K562 (cell line): ENCODE measurements at regions not wholly inside any gene's neighbourhood (a gene's known extent, or its start where the extent isn't known, plus 50 kb on each side); places are given as distances from the start of the nearest gene placed in this dataset.

Experiments used
- ATAC-seq: fragments of 200-7000 bp; cut with Tn5 transposase; 3 replicates; pipeline ENCODE4 v1.9.1; 2020; ENCODE audit warnings: moderate library complexity
- BruUV-seq: library from RNA; stranded (reverse); fragments of 400-500 nt; replicated peaks from 2 replicates; lab custom pipeline; 2021; lab: Mats Ljungman, UMichigan
- CTCF ChIA-PET: fragments of 300-600 bp; formaldehyde crosslinking; extraction: SDS; loops from one replicate; lab custom pipeline; 2021; ENCODE audit warnings: low intra/inter-chr PET ratio; lab: Yijun Ruan, JAX
- POLR2A ChIA-PET: fragments of 300-600, 350-650 bp; sonication (Branson Sonifier 250); formaldehyde crosslinking; extraction: SDS; loops from one replicate; lab custom pipeline; 2021; ENCODE audit warnings: antibody characterized with exemption, inconsistent platforms; lab: Yijun Ruan, JAX
- DNase-seq, 4 experiments: peaks; one replicate each; pipeline versions ENCODE4 v3.0.0 to v3.0.0-alpha.2; 2011 to 2018; ENCODE audit warnings: low spot score in 3 of 4, mixed read lengths in 3 of 4; ENCODE audit errors: extremely low read depth in 1 of 4
- FAIRE-seq: peaks from 2 replicates; lab custom pipeline; 2011; peaks lifted over from hg19 to GRCh38; lab: Jason Lieb, UNC
- H2AFZ ChIP-seq: 2 replicates; pipeline ENCODE4 v1.6.0; 2011; ENCODE audit warnings: low read depth, low read length, control low read depth, inconsistent platforms
- H3K27ac ChIP-seq: fragments of 200-600 bp; 3 replicates; pipeline ENCODE4 v1.8.0; 2011; ENCODE audit warnings: low read depth, mild to moderate bottlenecking, control low read depth, inconsistent platforms, low read length, moderate library complexity, mixed read lengths; ENCODE audit errors: extremely low read depth
- H3K27me3 ChIP-seq, 2 experiments: fragments of 300-600 bp in 1 of 2; 2 replicates in 1 of 2; 3 replicates in 1 of 2; pipeline versions ENCODE4 v1.6.0 to v1.8.0; 2011; ENCODE audit warnings: inconsistent platforms in 2 of 2, low read length in 2 of 2, mild to moderate bottlenecking in 1 of 2, mixed read lengths in 1 of 2, moderate library complexity in 1 of 2; ENCODE audit not compliant: control insufficient read depth in 2 of 2, insufficient read depth in 2 of 2
- H3K36me3 ChIP-seq: fragments of 300-600 bp; 3 replicates; pipeline ENCODE4 v1.8.0; 2011; ENCODE audit warnings: mild to moderate bottlenecking, low read length, inconsistent platforms; ENCODE audit not compliant: control insufficient read depth, insufficient read depth
- H3K4me1 ChIP-seq, 2 experiments: fragments of 200-600 bp in 1 of 2; replicated peaks in 1 of 2; 2 replicates in 1 of 2; 3 replicates in 1 of 2; pipeline versions ENCODE4 v1.5.1 to v1.8.0; 2011; ENCODE audit warnings: inconsistent platforms in 2 of 2, low read length in 2 of 2, mild to moderate bottlenecking in 1 of 2, mixed read lengths in 1 of 2, moderate library complexity in 1 of 2; ENCODE audit not compliant: control insufficient read depth in 2 of 2, insufficient read depth in 2 of 2
- H3K4me2 ChIP-seq: 2 replicates; pipeline ENCODE4 v1.6.1; 2011; ENCODE audit warnings: low read length, control low read depth, inconsistent platforms, mixed read lengths; ENCODE audit not compliant: insufficient read depth
- H3K4me3 ChIP-seq: fragments of 200-600 bp; sonication (generic), shearing (Covaris generic); 2 replicates; pipeline ENCODE4 v1.5.1; 2016; ENCODE audit warnings: control low read depth, inconsistent platforms
- H3K79me2 ChIP-seq: fragments of 200-600 bp; 3 replicates; pipeline ENCODE4 v1.8.0; 2011; ENCODE audit warnings: low read length, inconsistent platforms; ENCODE audit not compliant: control insufficient read depth, insufficient read depth
- H3K9ac ChIP-seq, 2 experiments: 2 replicates each; pipeline versions ENCODE4 v1.6.0 to v1.6.1; 2011; ENCODE audit warnings: low read depth in 2 of 2, low read length in 2 of 2, control low read depth in 1 of 2, inconsistent platforms in 1 of 2, mild to moderate bottlenecking in 1 of 2, mixed read lengths in 1 of 2; ENCODE audit not compliant: insufficient read depth in 1 of 2
- H3K9me1 ChIP-seq: one replicate; pipeline ENCODE4 v1.6.0; 2011; ENCODE audit warnings: inconsistent platforms, mild to moderate bottlenecking, low read length, moderate library complexity; ENCODE audit not compliant: control insufficient read depth, insufficient read depth
- H3K9me3 ChIP-seq: replicated peaks from 2 replicates; pipeline ENCODE4 v1.5.1; 2011; ENCODE audit warnings: low read depth, low read length, inconsistent platforms; ENCODE audit not compliant: control insufficient read depth, insufficient read depth
- H4K20me1 ChIP-seq: replicated peaks from 2 replicates; pipeline ENCODE4 v1.6.1; 2011; ENCODE audit warnings: low read length, inconsistent platforms, mixed read lengths; ENCODE audit not compliant: control insufficient read depth, insufficient read depth
- CBFB ChIP-seq: sonication (generic); formaldehyde crosslinking; IDR thresholded peaks from 2 replicates; pipeline ENCODE4 v1.4.0; 2020; ENCODE audit warnings: mild to moderate bottlenecking, missing genetic modification reagents
- CREB3L1 ChIP-seq: fragments of 450-650 bp; IDR thresholded peaks from 2 replicates; pipeline ENCODE4 v1.6.1; 2014; ENCODE audit warnings: low read depth, mild to moderate bottlenecking, moderate library complexity, borderline replicate concordance
- NR1H2 ChIP-seq: sonication (generic); formaldehyde crosslinking; IDR thresholded peaks from 2 replicates; pipeline ENCODE4 v1.4.0; 2020; ENCODE audit warnings: mild to moderate bottlenecking, missing genetic modification reagents
- SMARCB1 ChIP-seq: IDR thresholded peaks from 2 replicates; pipeline ENCODE4 v1.6.1; 2011; ENCODE audit warnings: improper control_type of control experiment, low read depth; ENCODE audit not compliant: insufficient read length
- THAP12 ChIP-seq: fragments of 250-450 bp; sonication (Bioruptor Pico); IDR thresholded peaks from 2 replicates; pipeline ENCODE4 v1.9.0; 2021; ENCODE audit warnings: mild to moderate bottlenecking, inconsistent platforms
- ZNF23 ChIP-seq: fragments of 250-450 bp; sonication (Bioruptor Pico); IDR thresholded peaks from 2 replicates; pipeline ENCODE4 v1.4.0; 2020; ENCODE audit warnings: mild to moderate bottlenecking
- WGBS: fragments of 100-300 bp; shearing (Covaris generic); methylation state at CpG from one replicate; pipeline ENCODE4 v1.1.6; 2016; ENCODE audit warnings: low coverage, mixed read lengths; ENCODE audit not compliant: insufficient coverage; ENCODE audit errors: missing lambda C conversion rate; 5-methylcytosine and 5-hydroxymethylcytosine counted together
- in situ Hi-C: fragments of 300-500 bp; cut with MboI; formaldehyde crosslinking; loops from 4 replicates; pipeline ENCODE4 v1.15.0; 2018; ENCODE audit warnings: inconsistent platforms, mixed read lengths
- intact Hi-C: fragments of 100-400 bp; cut with micrococcal nuclease; formaldehyde crosslinking; loops from 2 replicates; pipeline ENCODE4 v1.14.2; 2022

GRCh38 chrX:147637190-147637589, 274.5 kb upstream of the FMR1 start (continued):
- TF ChIP-seq THAP12 (CRISPR knock-in tag) (no peak), CREB3L1 (no peak), NR1H2 (CRISPR knock-in tag) (no peak)

- no TSS peak for BruUV-seq
- WGBS, result 0% methylated on average over 4 of the region's 4 CpGs
- no peak for FAIRE-seq
Observed at GRCh38 chrX:147646949-147647723, 264.6 kb upstream of the FMR1 start.

More at GRCh38 chrX:147646949-147647723, 264.6 kb upstream of the FMR1 start:
- ChIA-PET POLR2A (no interaction called here), CTCF (no interaction called here)
- no peaks in the 10 kb centered on the region for H3K9me1 ChIP-seq
- no peak overlapping the region for H3K4me2 ChIP-seq
- DNase-seq (no peak), ATAC-seq (no peak)
- H3K27me3 ChIP-seq, result no peaks in the 10 kb centered on the region
- no peaks in the 10 kb centered on the region for H3K4me1 ChIP-seq
- no peak overlapping the region for H3K27ac ChIP-seq
- TF ChIP-seq ZNF23 (CRISPR knock-in tag) (no peak), CBFB (CRISPR knock-in tag) (no peak), SMARCB1 (no peak)
- no peaks in the 10 kb centered on the region for H3K36me3 ChIP-seq
- no peaks in the 10 kb centered on the region for H4K20me1 ChIP-seq
- no peak overlapping the region for H2AFZ ChIP-seq
- H3K9me3 ChIP-seq, result no peaks in the 10 kb centered on the region
- in situ Hi-C loops, result no loop called here
- intact Hi-C loops, result no loop called here
- no peak overlapping the region for H3K9ac ChIP-seq
- H3K4me3 ChIP-seq, result no peak overlapping the region
- H3K79me2 ChIP-seq, result no peaks in the 10 kb centered on the region
